H1 (cell line): ENCODE measurements at regions not wholly inside any gene's neighbourhood (a gene's known extent, or its start where the extent isn't known, plus 50 kb on each side); places are given as distances from the start of the nearest gene placed in this dataset.

ENCODE experiments used
- CTCF ChIP-seq, 3 experiments: IDR thresholded peaks; 1 replicate in 2 of 3; 2 replicates in 1 of 3; pipeline versions ENCODE4 v1.5.1 to v1.6.1; 2011; ENCODE audit warnings: low read length in 3 of 3, mild to moderate bottlenecking in 3 of 3, inconsistent platforms in 2 of 3, low read depth in 1 of 3, moderate library complexity in 1 of 3; ENCODE audit not compliant: insufficient read depth in 1 of 3; ENCODE audit errors: control extremely low read depth in 1 of 3
- EZH2 ChIP-seq: fragments of 200-600 bp; sonication (generic); IDR thresholded peaks from 2 replicates; pipeline ENCODE4 v1.7.1; 2012; ENCODE audit warnings: low read depth, mild to moderate bottlenecking, moderate library complexity, low read length, inconsistent platforms; ENCODE audit not compliant: severe bottlenecking
- MAX ChIP-seq: IDR thresholded peaks from 2 replicates; pipeline ENCODE4 v1.6.1; 2012; ENCODE audit warnings: inconsistent platforms
- TEAD4 ChIP-seq: IDR thresholded peaks from 2 replicates; pipeline ENCODE4 v1.6.1; 2012; ENCODE audit warnings: low read depth, low read length, inconsistent platforms, mixed read lengths
- ZNF274 ChIP-seq: IDR thresholded peaks from 2 replicates; pipeline ENCODE4 v1.7.0; 2012; ENCODE audit warnings: low read length, borderline replicate concordance; ENCODE audit errors: extremely low read depth

GRCh38 chr10:44851413-44851812 lies 59.7 kb upstream of the TMEM72 start:
- no peak for TF ChIP-seq TEAD4
- no peak for TF ChIP-seq MAX
- no peak for TF ChIP-seq EZH2
- TF ChIP-seq ZNF274: no peak
- TF ChIP-seq CTCF (IDR thresholded peaks at IDR 0.05; ENCODE audit: control extremely low read depth in 1 of 3, insufficient read depth in 1 of 3, low read depth in 1 of 3, low read length in 3 of 3): no peak
